Astrocyte of the cerebellum (primary cell): ENCODE measurements at regions not wholly inside any gene's neighbourhood (a gene's known extent, or its start where the extent isn't known, plus 50 kb on each side); places are given as distances from the start of the nearest gene placed in this dataset.

Experiments used
- DNase-seq: peaks from one replicate; pipeline ENCODE4 v3.0.0-alpha.2; 2011; ENCODE audit warnings: low read depth
- H3K4me3 ChIP-seq: 2 replicates; pipeline ENCODE4 v1.5.1; 2011; ENCODE audit warnings: mild to moderate bottlenecking, low read depth, low read length, moderate library complexity
- in situ Hi-C: cut with HindIII; loops from 2 replicates; pipeline ENCODE4 v1.10.0; 2017; ENCODE audit warnings: low sequenced_read_pairs
- TF ChIP-seq, protein P1 (sequence below): IDR thresholded peaks from 2 replicates; pipeline ENCODE4 v1.5.1; 2012; ENCODE audit warnings: low read length, low read depth, moderate library complexity, mild to moderate bottlenecking; ENCODE audit errors: missing control alignments

GRCh38 chr3:178274711-178275110 lies 261.5 kb upstream of the KCNMB2 start:
- in situ Hi-C loops = no loop called here
- no peak overlapping the region for H3K4me3 ChIP-seq
- TF ChIP-seq, protein P1, sequence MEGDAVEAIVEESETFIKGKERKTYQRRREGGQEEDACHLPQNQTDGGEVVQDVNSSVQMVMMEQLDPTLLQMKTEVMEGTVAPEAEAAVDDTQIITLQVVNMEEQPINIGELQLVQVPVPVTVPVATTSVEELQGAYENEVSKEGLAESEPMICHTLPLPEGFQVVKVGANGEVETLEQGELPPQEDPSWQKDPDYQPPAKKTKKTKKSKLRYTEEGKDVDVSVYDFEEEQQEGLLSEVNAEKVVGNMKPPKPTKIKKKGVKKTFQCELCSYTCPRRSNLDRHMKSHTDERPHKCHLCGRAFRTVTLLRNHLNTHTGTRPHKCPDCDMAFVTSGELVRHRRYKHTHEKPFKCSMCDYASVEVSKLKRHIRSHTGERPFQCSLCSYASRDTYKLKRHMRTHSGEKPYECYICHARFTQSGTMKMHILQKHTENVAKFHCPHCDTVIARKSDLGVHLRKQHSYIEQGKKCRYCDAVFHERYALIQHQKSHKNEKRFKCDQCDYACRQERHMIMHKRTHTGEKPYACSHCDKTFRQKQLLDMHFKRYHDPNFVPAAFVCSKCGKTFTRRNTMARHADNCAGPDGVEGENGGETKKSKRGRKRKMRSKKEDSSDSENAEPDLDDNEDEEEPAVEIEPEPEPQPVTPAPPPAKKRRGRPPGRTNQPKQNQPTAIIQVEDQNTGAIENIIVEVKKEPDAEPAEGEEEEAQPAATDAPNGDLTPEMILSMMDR = no peak
- no peak for DNase-seq

DNA sequence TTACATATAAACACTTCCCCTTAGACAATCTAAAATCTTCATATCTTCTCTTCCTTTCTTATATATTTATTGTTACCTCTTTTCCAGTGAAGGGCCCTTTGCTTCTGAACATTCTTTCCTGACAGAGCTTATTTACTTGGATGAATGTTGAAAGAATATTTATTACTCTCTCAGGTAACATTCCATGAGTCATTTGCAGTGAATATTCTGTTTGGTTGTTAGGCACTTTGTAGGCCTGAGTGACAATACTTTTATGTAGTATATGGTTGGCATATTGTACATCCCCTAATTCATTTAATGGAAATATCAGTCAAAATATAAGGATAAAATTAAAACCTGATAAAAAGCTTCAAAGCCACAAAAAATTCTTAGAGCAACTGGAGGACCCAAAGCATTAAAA lies 260.9 kb upstream of the KCNMB2 start:
- H3K4me3 ChIP-seq = no peak overlapping the region
- TF ChIP-seq, protein P1 = no peak
- DNase-seq = no peak
- in situ Hi-C loops = no loop called here

DNA sequence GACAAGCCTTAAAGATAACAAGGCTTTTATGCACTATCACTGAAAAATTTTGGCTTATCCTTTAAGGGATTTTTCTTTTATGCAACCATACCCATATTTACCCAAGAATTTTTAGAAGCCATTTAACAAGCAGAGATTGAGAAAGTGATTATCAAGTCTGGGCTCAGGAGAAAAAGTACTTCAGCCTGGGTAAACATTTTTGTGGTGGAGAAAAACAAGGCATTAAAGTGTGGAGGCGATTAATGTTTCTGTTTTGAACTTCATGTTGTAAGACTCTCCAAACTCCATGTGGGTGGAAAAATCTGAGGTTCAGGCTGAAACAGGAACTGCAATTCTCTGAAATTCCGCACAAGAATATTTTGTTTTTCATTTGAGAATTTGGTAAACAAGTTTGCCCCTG lies 260.4 kb upstream of the KCNMB2 start:
- in situ Hi-C loops = no loop called here
- no peak for DNase-seq
- TF ChIP-seq, protein P1 = no peak
- no peak overlapping the region for H3K4me3 ChIP-seq

GRCh38 chr3:178277605-178278004 lies 258.6 kb upstream of the KCNMB2 start:
- DNase-seq = no peak
- TF ChIP-seq, protein P1 = no peak
- in situ Hi-C loops = no loop called here
- H3K4me3 ChIP-seq = no peak overlapping the region

DNA sequence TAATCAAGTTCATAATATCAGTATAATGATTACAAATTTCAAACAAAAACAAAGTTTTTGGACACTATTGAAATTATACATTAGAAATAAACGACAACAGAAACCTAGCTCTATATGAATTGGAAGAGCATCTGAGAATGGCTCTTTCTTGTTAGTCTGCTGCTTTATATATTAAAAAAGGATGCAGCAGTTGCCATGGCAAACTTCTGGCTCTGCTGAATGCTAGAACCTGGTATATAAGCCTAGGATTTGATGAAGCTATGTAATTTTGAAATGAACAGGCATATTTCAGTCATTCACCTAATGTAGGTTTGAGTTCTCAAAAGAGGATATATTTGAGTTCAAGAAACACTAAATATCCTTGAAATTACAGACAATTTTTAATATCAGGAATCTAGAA lies 252.7 kb upstream of the KCNMB2 start:
- DNase-seq = no peak
- no peak overlapping the region for H3K4me3 ChIP-seq
- in situ Hi-C loops = no loop called here
- TF ChIP-seq, protein P1 = no peak

DNA sequence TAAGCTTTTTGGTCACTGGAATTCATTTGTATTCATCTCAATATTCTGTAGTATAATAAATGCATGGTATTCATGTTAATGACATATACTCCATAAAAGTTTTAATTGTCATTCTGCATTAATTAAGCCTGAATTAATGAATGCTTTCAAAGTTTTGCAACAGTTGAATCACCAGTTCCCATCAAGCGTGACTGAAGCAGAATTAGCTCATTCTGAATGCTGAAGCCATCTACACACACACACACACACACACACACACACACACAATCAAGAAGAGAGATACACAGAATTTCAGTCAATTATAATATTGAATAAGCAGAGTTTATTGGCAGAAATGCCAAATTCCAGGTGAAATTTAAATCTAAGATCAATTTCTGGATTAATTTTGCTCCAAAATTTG lies 252.1 kb upstream of the KCNMB2 start:
- H3K4me3 ChIP-seq = no peak overlapping the region
- in situ Hi-C loops = no loop called here
- TF ChIP-seq, protein P1 = no peak
- no peak for DNase-seq

DNA sequence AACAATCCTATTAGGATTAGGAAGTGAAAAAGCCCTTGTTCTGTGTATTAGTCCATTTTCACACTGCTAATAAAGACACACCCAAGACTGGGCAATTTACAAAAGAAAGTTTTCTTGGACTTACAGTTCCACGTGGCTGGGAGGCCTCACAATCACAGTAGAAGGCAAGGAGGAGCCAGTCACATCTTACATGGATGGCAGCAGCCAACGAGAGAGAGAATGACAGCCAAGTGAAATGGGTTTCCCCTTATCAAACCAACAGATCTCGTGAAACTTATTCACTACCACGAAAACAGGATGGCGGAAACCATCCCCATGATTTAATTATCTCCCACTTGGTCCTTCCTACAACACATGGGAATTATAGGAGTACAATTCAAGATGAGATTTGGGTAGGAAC lies 248.2 kb upstream of the KCNMB2 start:
- TF ChIP-seq, protein P1 = no peak
- in situ Hi-C loops = no loop called here
- no peak for DNase-seq
- H3K4me3 ChIP-seq = no peak overlapping the region
